ENCODE measurements at regions not wholly inside any gene's neighbourhood (a gene's known extent, or its start where the extent isn't known, plus 50 kb on each side); places are given as distances from the start of the nearest gene placed in this dataset.

- TF ChIP-seq ZNF76 (CRISPR knock-in tag; IDR thresholded peaks at IDR 0.05; ENCODE audit: borderline replicate concordance): no peak
- TF ChIP-seq CBX3 (IDR thresholded peaks at IDR 0.05; ENCODE audit: borderline replicate concordance in 1 of 2, low read length in 2 of 2): no peak
- no peak for TF ChIP-seq TBP (optimal IDR thresholded peaks at IDR 0.05; ENCODE audit: low read depth, low read length)
- TF ChIP-seq GATA2 (CRISPR knock-in tag; IDR thresholded peaks at IDR 0.05): no peak
- TF ChIP-seq ATF1 (CRISPR knock-in tag; IDR thresholded peaks at IDR 0.05): no peak
- TF ChIP-seq ATF1 (tag; IDR thresholded peaks at IDR 0.05): no peak
- TF ChIP-seq POLR2H (tag; IDR thresholded peaks at IDR 0.05; ENCODE audit: low read depth): no peak
- no peak for TF ChIP-seq ZBTB8A (IDR thresholded peaks at IDR 0.05; ENCODE audit: partially characterized antibody)
Measured at GRCh38 chrX:125533352-125533751, 213.7 kb downstream of the TEX13C start (continued).

DNA sequence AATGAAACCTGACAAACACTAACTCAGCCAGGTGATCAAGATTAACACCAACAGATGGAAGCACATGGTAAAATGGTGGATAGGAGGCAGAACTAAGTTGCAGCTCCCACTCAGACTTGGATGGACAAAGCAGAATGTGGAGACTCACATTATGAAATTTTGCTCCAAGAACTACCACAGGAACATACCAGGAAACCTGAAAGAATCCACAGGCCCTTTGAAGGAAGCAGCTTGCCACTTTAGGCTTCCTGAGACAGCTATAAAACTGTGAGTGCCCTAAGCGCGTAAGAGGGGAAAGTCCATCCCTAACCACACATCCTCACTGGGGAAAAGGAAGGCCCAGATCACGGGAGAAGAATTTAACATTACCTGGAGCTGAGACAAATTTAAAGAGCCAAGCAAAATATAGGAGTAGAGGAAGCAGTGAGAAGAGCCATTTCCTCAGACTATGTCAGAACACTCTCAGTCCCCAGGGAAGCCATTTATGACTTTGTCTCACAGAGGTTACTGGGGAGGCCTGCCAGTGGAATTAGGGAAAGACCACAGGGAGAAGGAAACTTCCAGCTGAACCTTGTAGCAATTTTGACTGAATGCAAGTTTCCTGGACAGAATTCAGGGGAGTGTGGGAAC, 224.5 kb downstream of the TEX13C start:
- in situ Hi-C loops (cut with MboI) (no loop called here), intact Hi-C loops (cut with micrococcal nuclease) (no loop called here)
- BruUV-seq (replicated peaks): no TSS peak
- TF ChIP-seq HBP1 (CRISPR knock-in tag; IDR thresholded peaks at IDR 0.05) (no peak), DMBX1 (CRISPR knock-in tag; IDR thresholded peaks at IDR 0.05; ENCODE audit: borderline replicate concordance) (no peak), ZNF398 (CRISPR knock-in tag; IDR thresholded peaks at IDR 0.05) (no peak)
- TF ChIP-seq, protein P1, sequence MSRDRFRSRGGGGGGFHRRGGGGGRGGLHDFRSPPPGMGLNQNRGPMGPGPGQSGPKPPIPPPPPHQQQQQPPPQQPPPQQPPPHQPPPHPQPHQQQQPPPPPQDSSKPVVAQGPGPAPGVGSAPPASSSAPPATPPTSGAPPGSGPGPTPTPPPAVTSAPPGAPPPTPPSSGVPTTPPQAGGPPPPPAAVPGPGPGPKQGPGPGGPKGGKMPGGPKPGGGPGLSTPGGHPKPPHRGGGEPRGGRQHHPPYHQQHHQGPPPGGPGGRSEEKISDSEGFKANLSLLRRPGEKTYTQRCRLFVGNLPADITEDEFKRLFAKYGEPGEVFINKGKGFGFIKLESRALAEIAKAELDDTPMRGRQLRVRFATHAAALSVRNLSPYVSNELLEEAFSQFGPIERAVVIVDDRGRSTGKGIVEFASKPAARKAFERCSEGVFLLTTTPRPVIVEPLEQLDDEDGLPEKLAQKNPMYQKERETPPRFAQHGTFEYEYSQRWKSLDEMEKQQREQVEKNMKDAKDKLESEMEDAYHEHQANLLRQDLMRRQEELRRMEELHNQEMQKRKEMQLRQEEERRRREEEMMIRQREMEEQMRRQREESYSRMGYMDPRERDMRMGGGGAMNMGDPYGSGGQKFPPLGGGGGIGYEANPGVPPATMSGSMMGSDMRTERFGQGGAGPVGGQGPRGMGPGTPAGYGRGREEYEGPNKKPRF (IDR thresholded peaks at IDR 0.05; ENCODE audit: low read depth, low read length): no peak
- TF ChIP-seq, protein P2, sequence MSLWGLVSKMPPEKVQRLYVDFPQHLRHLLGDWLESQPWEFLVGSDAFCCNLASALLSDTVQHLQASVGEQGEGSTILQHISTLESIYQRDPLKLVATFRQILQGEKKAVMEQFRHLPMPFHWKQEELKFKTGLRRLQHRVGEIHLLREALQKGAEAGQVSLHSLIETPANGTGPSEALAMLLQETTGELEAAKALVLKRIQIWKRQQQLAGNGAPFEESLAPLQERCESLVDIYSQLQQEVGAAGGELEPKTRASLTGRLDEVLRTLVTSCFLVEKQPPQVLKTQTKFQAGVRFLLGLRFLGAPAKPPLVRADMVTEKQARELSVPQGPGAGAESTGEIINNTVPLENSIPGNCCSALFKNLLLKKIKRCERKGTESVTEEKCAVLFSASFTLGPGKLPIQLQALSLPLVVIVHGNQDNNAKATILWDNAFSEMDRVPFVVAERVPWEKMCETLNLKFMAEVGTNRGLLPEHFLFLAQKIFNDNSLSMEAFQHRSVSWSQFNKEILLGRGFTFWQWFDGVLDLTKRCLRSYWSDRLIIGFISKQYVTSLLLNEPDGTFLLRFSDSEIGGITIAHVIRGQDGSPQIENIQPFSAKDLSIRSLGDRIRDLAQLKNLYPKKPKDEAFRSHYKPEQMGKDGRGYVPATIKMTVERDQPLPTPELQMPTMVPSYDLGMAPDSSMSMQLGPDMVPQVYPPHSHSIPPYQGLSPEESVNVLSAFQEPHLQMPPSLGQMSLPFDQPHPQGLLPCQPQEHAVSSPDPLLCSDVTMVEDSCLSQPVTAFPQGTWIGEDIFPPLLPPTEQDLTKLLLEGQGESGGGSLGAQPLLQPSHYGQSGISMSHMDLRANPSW (CRISPR knock-in tag; IDR thresholded peaks at IDR 0.05): no peak

More for the DNA sequence above, 224.5 kb downstream of the TEX13C start:
- H3K79me2 ChIP-seq (ENCODE audit: control insufficient read depth, insufficient read depth, low read length): no peaks in the 10 kb centered on the region
- POLR2A ChIA-PET: no interaction called here
- H3K4me1 ChIP-seq (replicated peaks in 1 of 2; ENCODE audit: control insufficient read depth in 2 of 2, insufficient read depth in 2 of 2, low read length in 2 of 2): no peaks in the 10 kb centered on the region
- WGBS (ENCODE audit: insufficient coverage, low coverage, missing lambda C conversion rate): 14% methylated on average over 1 of the region's 3 CpGs
- no peaks in the 10 kb centered on the region for H3K9me1 ChIP-seq (ENCODE audit: control insufficient read depth, insufficient read depth, low read length)
- DNase-seq (ENCODE audit: extremely low read depth in 1 of 4, low spot score in 3 of 4) (no peak), ATAC-seq (no peak), FAIRE-seq (no peak)
- no peaks in the 10 kb centered on the region for H3K9me3 ChIP-seq (replicated peaks; ENCODE audit: control insufficient read depth, insufficient read depth, low read depth, low read length)
- no peak overlapping the region for H3K27ac ChIP-seq (ENCODE audit: extremely low read depth, low read depth, low read length)
- no peak overlapping the region for H3K9ac ChIP-seq (ENCODE audit: insufficient read depth in 1 of 2, low read depth in 2 of 2, low read length in 2 of 2)
- no peak overlapping the region for H3K4me2 ChIP-seq (ENCODE audit: insufficient read depth, low read length)
- H2AFZ ChIP-seq (ENCODE audit: low read depth, low read length): peak overlapping the region; percentile 59
- H4K20me1 ChIP-seq (replicated peaks; ENCODE audit: control insufficient read depth, insufficient read depth, low read length): no peaks in the 10 kb centered on the region
- no peak overlapping the region for H3K4me3 ChIP-seq
- no peaks in the 10 kb centered on the region for H3K27me3 ChIP-seq (ENCODE audit: control insufficient read depth in 2 of 2, insufficient read depth in 2 of 2, low read length in 2 of 2)
- H3K36me3 ChIP-seq (ENCODE audit: control insufficient read depth, insufficient read depth, low read length): no peaks in the 10 kb centered on the region
- CTCF ChIA-PET (ENCODE audit: low intra/inter-chr PET ratio): no interaction called here
